Activated T-cell treated with anti-CD3 and anti-CD28 coated beads, Interleukin-2, amount 50 U/mL, for 24 hours (primary cell): ENCODE measurements at regions not wholly inside any gene's neighbourhood (a gene's known extent, or its start where the extent isn't known, plus 50 kb on each side); places are given as distances from the start of the nearest gene placed in this dataset.

Experiments
- DNase-seq: peaks from one replicate; pipeline ENCODE4 v3.0.0-alpha.2; 2020
- H3K27ac Mint-ChIP-seq: 2 replicates; pipeline ENCODE4 v1.8.0; 2020; ENCODE audit warnings: mild to moderate bottlenecking, mixed read lengths
- H3K27me3 Mint-ChIP-seq: 2 replicates; pipeline ENCODE4 v1.8.0; 2020; ENCODE audit warnings: mixed read lengths
- H3K36me3 Mint-ChIP-seq: 2 replicates; pipeline ENCODE4 v1.8.0; 2020; ENCODE audit warnings: low read depth, mixed read lengths
- H3K4me1 Mint-ChIP-seq: 2 replicates; pipeline ENCODE4 v1.8.0; 2020; ENCODE audit warnings: low read depth, mixed read lengths
- H3K4me3 Mint-ChIP-seq: 2 replicates; pipeline ENCODE4 v1.8.0; 2020; ENCODE audit warnings: mild to moderate bottlenecking, moderate library complexity, mixed read lengths
- H3K9me3 Mint-ChIP-seq: 2 replicates; pipeline ENCODE4 v1.8.0; 2020; ENCODE audit warnings: mixed read lengths

DNA sequence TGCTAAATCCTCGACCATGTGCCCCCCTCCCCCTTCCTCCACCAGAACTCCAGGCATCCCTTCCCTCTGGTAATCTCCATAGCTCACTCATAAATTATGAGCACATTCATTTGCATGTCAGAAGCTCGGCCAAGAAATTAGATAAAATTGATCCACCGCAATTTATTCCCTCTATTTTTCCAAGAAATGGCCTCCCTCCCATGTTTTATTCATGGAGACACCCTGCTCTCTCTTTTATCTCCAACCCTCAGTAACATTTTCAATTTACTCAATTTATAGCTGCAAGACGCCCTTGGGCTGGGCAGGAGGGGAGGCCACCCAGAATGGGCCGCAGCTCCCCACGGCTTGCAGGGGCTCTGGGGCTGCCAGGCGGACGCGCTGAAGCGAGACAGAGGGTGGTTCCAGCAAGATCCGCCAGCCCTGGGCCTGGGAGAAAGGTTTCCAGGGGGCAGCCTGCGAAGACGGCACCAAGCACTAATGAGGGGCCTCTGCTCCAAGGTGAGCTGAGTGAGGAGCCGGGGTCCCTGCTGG is 54.7 kb upstream of the ZNF423 start:
- peaks cover 6% of the 10 kb centered on the region for H3K27me3 Mint-ChIP-seq
- no peaks in the 10 kb centered on the region for H3K36me3 Mint-ChIP-seq
- no peaks in the 10 kb centered on the region for H3K9me3 Mint-ChIP-seq
- DNase-seq, result no peak
- no peaks in the 10 kb centered on the region for H3K4me1 Mint-ChIP-seq
- no peak overlapping the region for H3K4me3 Mint-ChIP-seq
- no peak overlapping the region for H3K27ac Mint-ChIP-seq

DNA sequence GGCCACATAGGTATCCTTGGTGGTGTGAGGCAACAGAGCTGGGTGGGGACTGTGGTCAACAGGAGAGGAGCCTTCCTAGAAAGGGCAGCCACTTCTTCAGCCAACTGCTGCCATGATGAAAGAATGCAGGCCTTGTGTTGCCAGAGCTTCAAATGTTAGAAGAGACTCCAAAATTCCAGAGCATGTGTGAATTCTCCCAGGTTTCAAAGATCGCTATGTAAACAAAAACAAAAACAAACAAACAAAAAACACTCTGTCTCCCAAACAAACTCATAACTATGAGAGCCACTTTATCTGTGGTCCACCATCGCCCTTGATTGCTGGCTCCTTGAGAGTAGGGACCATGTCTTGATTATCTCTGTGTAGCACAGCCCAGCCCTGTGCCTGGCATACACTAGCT is 55.5 kb upstream of the ZNF423 start:
- Mint-ChIP-seq H3K9me3 (no peaks in the 10 kb centered on the region), H3K27me3 (peaks cover 6% of the 10 kb centered on the region), H3K4me3 (no peak overlapping the region), H3K36me3 (no peaks in the 10 kb centered on the region), H3K27ac (no peak overlapping the region), H3K4me1 (no peaks in the 10 kb centered on the region)
- DNase-seq, result no peak

DNA sequence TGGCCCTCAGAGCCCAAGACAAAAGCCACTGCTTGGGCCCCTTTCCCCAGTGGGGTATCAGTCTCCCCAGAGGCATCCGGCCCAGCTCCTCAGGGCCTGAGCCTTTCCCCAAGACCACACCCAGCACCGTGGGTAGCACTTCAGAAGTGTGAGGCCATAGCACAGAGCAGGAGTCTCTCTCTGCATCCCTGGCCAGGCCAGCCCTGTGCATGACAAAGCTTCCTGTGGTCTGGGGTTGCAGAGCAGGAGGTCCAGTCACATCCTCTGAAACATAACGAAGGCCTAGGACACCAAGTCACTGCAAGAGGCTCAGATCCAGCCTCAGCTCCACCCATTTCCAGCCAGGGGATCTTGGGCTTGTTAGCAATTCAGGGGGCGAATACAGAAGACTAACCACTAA is 56.8 kb upstream of the ZNF423 start:
- Mint-ChIP-seq H3K9me3 (no peaks in the 10 kb centered on the region), H3K36me3 (no peaks in the 10 kb centered on the region), H3K27ac (no peak overlapping the region), H3K27me3 (peaks cover 6% of the 10 kb centered on the region), H3K4me3 (no peak overlapping the region), H3K4me1 (no peaks in the 10 kb centered on the region)
- DNase-seq, result no peak

DNA sequence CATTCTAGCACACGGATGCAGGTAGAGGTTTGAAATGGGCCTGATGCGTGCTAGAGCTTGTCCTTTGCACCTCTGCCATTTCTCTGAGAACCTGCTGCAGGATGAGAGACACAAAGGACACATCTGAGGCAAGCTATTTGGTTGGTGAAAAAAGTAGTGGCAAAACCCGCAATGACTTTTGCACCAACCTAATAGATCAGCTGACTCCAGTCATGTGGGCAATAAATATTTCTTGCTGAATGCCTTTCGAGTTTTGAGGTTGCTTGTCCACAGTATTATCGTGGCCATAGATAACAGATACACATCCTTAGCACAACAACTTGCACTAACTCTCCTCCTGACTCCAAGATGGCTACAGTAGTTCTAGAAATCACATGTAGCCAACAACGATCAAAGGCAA is 57.8 kb upstream of the ZNF423 start:
- H3K4me3 Mint-ChIP-seq, result no peak overlapping the region
- no peak for DNase-seq
- H3K27me3 Mint-ChIP-seq, result peaks cover 6% of the 10 kb centered on the region
- H3K9me3 Mint-ChIP-seq, result no peaks in the 10 kb centered on the region
- H3K27ac Mint-ChIP-seq, result no peak overlapping the region
- H3K4me1 Mint-ChIP-seq, result no peaks in the 10 kb centered on the region
- no peaks in the 10 kb centered on the region for H3K36me3 Mint-ChIP-seq

DNA sequence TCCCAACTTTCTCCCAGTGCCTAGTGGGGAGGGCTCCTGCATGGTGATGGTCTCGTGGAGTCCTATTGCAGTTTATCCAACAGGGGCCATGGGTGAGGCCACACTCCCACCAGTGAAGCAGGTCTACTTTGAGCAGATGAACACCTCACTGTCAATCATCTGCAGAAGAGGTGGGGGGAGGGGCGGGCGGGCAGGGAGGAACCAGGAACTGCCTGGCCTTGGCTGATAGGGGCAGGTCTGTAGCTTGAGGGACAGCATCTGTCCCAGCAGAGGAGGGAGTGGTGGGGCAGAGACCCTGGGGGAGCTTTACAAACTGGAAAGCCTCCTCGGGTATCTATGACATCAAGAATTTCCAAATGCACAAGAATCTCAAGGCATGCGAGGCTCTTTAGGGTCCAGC is 58.7 kb upstream of the ZNF423 start:
- peaks cover 6% of the 10 kb centered on the region for H3K27me3 Mint-ChIP-seq
- no peak overlapping the region for H3K4me3 Mint-ChIP-seq
- DNase-seq, result no peak
- H3K4me1 Mint-ChIP-seq, result no peaks in the 10 kb centered on the region
- H3K36me3 Mint-ChIP-seq, result no peaks in the 10 kb centered on the region
- no peak overlapping the region for H3K27ac Mint-ChIP-seq
- no peaks in the 10 kb centered on the region for H3K9me3 Mint-ChIP-seq

DNA sequence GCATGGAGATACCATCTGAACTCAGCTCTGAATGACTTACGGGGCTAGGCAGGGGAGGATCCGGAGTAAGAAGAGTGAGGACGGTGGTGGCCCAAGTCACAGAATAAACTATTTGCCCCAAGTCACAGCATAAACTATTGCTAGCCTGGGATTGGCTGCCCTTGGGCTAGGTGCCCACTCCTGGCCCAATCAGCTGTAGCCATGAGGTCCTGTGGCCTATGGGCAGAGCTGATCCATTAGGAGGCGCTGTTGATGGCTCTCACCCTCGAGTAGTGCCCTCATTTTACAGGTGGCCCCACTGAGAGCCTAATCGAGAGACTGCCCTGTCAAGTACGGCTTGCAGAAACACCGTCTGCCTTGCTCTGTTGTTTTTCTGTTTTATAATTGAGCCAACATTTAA is 62.3 kb upstream of the ZNF423 start:
- H3K36me3 Mint-ChIP-seq, result no peaks in the 10 kb centered on the region
- H3K27me3 Mint-ChIP-seq, result peaks cover 9% of the 10 kb centered on the region
- H3K4me3 Mint-ChIP-seq, result no peak overlapping the region
- no peaks in the 10 kb centered on the region for H3K9me3 Mint-ChIP-seq
- no peak for DNase-seq
- H3K27ac Mint-ChIP-seq, result no peak overlapping the region
- H3K4me1 Mint-ChIP-seq, result no peaks in the 10 kb centered on the region

DNA sequence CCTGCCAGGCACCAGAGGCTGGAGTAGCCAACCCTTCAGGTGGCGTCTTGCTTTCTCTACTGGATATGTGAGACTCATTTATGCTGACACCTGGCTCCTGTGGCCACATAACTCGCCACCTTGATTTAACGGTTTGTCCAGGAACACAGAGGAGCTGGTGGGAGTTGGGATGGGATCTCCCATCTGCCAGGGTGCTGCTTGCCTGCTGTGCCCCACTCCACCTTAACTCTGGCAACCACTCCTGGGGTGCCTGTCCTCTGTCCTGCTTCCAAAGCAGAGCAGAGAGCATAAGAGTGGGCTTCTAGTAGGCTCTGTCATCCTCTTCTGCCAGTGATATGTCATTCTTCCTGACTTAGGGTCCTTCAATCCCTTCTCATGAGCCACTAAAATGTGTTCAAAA is 63.4 kb upstream of the ZNF423 start:
- no peak overlapping the region for H3K4me3 Mint-ChIP-seq
- H3K4me1 Mint-ChIP-seq, result no peaks in the 10 kb centered on the region
- H3K9me3 Mint-ChIP-seq, result no peaks in the 10 kb centered on the region
- no peak overlapping the region for H3K27ac Mint-ChIP-seq
- peaks cover 5% of the 10 kb centered on the region for H3K27me3 Mint-ChIP-seq
- H3K36me3 Mint-ChIP-seq, result no peaks in the 10 kb centered on the region
- no peak for DNase-seq

DNA sequence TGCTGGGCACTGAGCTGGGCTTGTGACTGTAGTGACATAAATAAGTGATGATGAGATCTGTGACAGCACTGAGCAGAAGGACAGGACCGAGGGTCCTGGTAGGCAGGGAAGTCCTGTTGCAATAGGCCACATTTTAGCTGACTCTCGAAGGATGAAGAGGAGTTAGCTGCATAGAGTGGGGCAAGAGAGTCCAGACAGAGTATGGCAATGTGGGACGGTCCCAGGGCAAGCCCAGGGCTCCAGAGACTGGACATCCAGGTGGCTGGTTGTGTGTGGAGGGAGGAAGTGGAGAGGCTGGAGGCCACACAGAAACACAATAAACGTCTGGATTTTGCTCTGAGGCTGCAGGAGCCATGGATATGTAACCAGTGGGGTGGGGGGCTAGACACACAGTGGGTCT is 64.5 kb upstream of the ZNF423 start:
- peaks cover 3% of the 10 kb centered on the region for H3K27me3 Mint-ChIP-seq
- H3K9me3 Mint-ChIP-seq, result no peaks in the 10 kb centered on the region
- H3K4me3 Mint-ChIP-seq, result no peak overlapping the region
- no peak overlapping the region for H3K27ac Mint-ChIP-seq
- H3K4me1 Mint-ChIP-seq, result no peaks in the 10 kb centered on the region
- no peak for DNase-seq
- no peaks in the 10 kb centered on the region for H3K36me3 Mint-ChIP-seq

DNA sequence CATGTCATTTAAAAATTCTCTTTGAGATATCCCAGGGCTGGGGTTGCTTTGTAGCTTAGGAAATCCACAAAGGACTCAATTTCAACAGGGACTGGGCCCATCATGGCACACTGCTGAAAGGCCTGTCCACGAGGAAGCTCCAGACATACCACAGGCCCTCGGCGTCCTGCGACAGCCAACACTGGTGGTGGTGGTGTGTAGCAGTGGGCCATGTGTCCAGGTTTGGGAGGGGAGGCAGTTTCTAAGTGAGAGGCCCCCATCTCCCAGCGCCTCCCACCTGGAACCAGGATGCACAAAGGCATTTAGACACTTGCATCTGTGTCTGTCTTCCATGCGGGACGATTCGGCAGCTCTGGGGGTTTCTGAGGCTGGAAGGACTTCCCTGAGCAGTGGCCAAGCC is 65.2 kb upstream of the ZNF423 start:
- peaks cover 3% of the 10 kb centered on the region for H3K27me3 Mint-ChIP-seq
- H3K9me3 Mint-ChIP-seq, result no peaks in the 10 kb centered on the region
- no peak overlapping the region for H3K27ac Mint-ChIP-seq
- no peak overlapping the region for H3K4me3 Mint-ChIP-seq
- H3K4me1 Mint-ChIP-seq, result no peaks in the 10 kb centered on the region
- DNase-seq, result no peak
- no peaks in the 10 kb centered on the region for H3K36me3 Mint-ChIP-seq

DNA sequence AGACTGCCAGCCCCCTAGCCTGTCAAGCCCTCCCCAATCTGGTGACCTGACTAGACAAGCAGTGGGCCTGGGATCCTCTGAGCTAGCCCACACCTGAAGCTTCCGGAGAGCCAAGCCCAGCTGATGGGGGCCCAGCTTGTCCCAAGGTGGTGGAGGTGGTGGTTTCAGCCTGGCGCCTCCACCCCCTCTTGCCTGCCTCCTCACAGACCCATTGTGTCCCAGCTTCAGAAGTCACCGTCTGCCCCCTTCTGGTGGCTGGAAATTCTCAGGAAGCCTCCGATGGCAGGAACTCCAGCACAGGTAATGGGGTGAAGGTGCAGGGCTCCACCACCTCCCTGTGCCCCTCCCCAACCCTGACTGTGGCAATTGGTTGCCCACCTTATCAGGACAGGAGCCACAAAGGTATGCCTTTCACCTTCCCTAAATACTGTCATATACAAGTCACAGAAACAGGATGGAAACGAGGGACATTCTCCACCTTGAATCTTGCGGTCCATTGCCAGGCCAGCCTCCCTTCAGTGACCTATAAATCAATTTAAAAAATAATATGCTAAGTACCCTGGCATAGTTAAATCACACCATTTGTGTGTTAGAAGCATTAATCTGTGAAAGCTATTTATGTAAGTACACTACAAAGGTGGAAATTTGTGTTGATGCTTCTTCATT is 66.0 kb upstream of the ZNF423 start:
- peak; percentile 51 for DNase-seq
- no peaks in the 10 kb centered on the region for H3K4me1 Mint-ChIP-seq
- no peaks in the 10 kb centered on the region for H3K9me3 Mint-ChIP-seq
- peaks cover 3% of the 10 kb centered on the region for H3K27me3 Mint-ChIP-seq
- no peak overlapping the region for H3K4me3 Mint-ChIP-seq
- H3K36me3 Mint-ChIP-seq, result no peaks in the 10 kb centered on the region
- no peak overlapping the region for H3K27ac Mint-ChIP-seq

DNA sequence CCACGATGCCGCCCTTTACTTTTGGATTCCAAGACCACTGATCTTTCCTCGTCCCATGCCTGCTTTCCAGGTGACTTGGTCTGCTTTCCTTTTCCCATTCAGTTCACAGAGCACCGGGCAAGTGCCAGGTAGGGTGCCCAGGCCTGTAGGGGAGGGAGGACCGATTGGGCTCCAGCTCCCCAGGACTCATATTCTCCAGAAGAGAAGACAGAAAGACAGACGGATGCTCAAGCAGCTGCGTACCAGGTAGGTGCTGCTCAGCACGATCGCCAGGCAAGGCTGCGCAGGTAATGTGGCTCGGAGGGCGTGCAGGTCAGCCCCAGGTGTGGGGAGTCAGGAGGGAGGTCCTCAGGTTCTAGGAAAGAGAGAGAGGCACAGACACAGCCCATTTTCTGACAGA is 67.5 kb upstream of the ZNF423 start:
- Mint-ChIP-seq H3K4me3 (no peak overlapping the region), H3K27me3 (peaks cover 3% of the 10 kb centered on the region), H3K36me3 (no peaks in the 10 kb centered on the region), H3K27ac (no peak overlapping the region), H3K4me1 (no peaks in the 10 kb centered on the region), H3K9me3 (no peaks in the 10 kb centered on the region)
- DNase-seq, result no peak

DNA sequence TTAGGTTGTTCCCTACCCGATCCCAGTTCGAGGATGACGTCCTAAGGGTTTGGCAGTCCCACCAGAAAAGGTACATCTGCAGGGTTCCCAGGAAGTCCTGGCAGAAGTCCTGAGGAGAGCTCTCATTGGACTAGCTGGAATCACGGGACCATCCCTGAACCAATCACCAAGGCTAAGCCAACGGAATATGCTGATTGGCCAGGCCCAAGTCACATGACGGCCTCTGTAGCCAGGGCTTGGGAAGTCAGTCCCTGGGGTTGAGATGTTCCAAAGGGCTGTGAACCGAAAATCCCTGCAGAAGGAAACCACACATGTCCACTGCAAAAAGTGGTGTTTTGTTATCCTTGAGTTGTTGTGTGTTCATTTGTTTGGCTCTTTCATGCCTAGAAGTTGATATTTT is 68.2 kb upstream of the ZNF423 start:
- no peaks in the 10 kb centered on the region for H3K36me3 Mint-ChIP-seq
- DNase-seq, result no peak
- H3K4me1 Mint-ChIP-seq, result no peaks in the 10 kb centered on the region
- H3K9me3 Mint-ChIP-seq, result no peaks in the 10 kb centered on the region
- H3K27me3 Mint-ChIP-seq, result peaks cover 3% of the 10 kb centered on the region
- no peak overlapping the region for H3K27ac Mint-ChIP-seq
- H3K4me3 Mint-ChIP-seq, result no peak overlapping the region

DNA sequence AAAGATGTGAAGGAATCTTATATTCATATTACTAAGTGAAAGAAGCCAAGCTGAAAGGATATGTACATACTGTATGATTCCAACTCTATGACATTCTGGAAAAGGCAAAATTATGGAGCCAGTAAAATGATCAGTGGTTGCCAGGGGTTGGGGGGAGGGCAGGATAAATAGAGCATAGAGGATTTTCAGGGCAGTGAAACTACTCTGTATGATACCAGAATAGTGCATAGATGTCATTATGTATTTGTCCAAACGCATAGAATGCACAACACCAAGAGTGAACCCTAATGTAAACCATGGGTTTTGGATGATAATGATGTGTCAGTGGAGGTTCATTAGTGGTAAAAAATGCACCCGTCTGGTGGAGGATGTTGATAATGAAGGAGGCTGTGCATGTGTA is 71.0 kb upstream of the ZNF423 start:
- no peaks in the 10 kb centered on the region for H3K9me3 Mint-ChIP-seq
- no peak for DNase-seq
- peaks cover 8% of the 10 kb centered on the region for H3K27me3 Mint-ChIP-seq
- no peaks in the 10 kb centered on the region for H3K4me1 Mint-ChIP-seq
- H3K36me3 Mint-ChIP-seq, result no peaks in the 10 kb centered on the region
- no peak overlapping the region for H3K4me3 Mint-ChIP-seq
- no peak overlapping the region for H3K27ac Mint-ChIP-seq

DNA sequence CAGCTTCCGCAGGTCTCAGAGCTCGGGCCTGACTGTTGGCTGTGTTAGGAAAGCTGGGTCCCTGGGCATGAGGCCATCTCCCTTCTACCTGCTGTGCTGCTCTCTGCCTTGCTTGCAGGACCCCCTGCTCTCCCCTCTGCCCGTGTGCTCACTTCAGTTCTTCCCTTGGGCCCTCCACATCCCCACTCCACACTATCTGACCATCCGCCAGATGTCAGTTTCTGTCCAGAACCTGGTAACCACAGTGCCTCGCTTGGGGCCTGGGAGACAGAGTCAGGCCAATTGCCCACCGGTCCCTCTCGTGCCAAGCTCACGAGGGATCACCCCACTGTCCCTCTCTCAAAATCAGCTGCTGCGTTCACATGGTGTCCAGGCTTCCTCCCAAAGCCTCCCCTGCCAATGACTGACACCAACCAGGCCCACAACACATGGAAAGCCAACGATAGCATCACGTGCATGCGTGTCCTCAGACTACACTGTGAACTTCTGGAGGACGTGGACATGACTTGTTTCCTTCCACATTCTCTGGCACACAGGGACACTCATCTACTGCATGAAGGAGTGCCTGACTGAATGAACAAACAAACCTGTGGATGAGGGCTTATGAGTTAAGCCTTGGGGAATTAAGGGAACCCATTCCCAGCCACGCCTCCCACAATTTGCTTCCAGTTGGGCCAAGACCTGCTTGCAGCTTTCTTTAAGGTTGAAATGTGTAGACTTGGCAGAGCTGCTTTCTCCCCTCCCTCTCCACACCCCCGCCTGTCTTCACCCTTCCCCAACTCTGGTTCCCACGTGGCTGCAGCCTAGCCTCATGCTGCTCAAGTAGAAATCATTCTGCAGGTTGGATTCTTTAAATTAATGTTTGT is 72.5 kb upstream of the ZNF423 start:
- peaks cover 9% of the 10 kb centered on the region for H3K27me3 Mint-ChIP-seq

DNA sequence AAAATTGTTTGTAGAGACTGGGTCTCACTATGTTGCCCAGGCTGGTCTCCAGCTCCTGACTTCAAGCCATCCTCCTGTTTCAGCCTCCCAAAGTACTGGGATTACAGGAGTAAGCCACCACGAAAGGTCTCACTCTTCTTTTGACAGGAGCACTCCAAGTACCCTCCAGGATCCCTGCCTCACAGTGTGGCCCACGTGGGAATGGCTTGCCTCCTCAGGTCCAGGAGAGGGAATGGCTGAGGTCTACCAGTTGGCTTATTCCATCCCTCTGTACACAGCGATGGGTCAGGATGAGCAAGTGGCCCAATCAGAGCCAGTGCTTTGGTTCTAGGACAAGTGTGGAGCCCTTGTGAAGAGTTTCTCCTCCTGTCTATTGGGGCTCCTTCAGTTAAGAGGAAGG is 73.7 kb upstream of the ZNF423 start:
- Mint-ChIP-seq H3K36me3 (no peaks in the 10 kb centered on the region), H3K27ac (no peak overlapping the region), H3K4me3 (no peak overlapping the region), H3K4me1 (no peaks in the 10 kb centered on the region), H3K27me3 (peaks cover 9% of the 10 kb centered on the region), H3K9me3 (no peaks in the 10 kb centered on the region)
- no peak for DNase-seq

More for the DNA sequence above, 72.5 kb upstream of the ZNF423 start:
- H3K27ac Mint-ChIP-seq, result no peak overlapping the region
- H3K36me3 Mint-ChIP-seq, result no peaks in the 10 kb centered on the region
- H3K4me1 Mint-ChIP-seq, result no peaks in the 10 kb centered on the region
- no peaks in the 10 kb centered on the region for H3K9me3 Mint-ChIP-seq
- H3K4me3 Mint-ChIP-seq, result no peak overlapping the region
- DNase-seq, result no peak
